ELR (cell line): ENCODE measurements at regions not wholly inside any gene's neighbourhood (a gene's known extent, or its start where the extent isn't known, plus 50 kb on each side); places are given as distances from the start of the nearest gene placed in this dataset.

Experiments used
- DNase-seq: peaks from one replicate; pipeline ENCODE4 v3.0.0-alpha.2; 2015; ENCODE audit warnings: low read depth

- DNase-seq: no peak
Measured at GRCh38 chr6:6376845-6377244, 56.4 kb upstream of the F13A1 start.

- no peak for DNase-seq
Measured at GRCh38 chr6:6377621-6378020, 57.2 kb upstream of the F13A1 start.

GRCh38 chr6:6379573-6379972 is 59.1 kb upstream of the F13A1 start:
- DNase-seq: no peak

- no peak for DNase-seq
Measured at GRCh38 chr6:6384520-6384919, 64.1 kb upstream of the F13A1 start.

GRCh38 chr6:6386010-6386409 is 65.5 kb upstream of the F13A1 start:
- no peak for DNase-seq

- no peak for DNase-seq
Measured at GRCh38 chr6:6390849-6391602, 70.6 kb upstream of the F13A1 start.

GRCh38 chr6:6392214-6393068 is 72.0 kb upstream of the F13A1 start:
- no peak for DNase-seq

- DNase-seq: no peak
Measured at GRCh38 chr6:6393069-6393529, 72.6 kb upstream of the F13A1 start.

GRCh38 chr6:6395581-6396197 is 75.2 kb upstream of the F13A1 start:
- DNase-seq: no peak

- no peak for DNase-seq
Measured at GRCh38 chr6:6397842-6398241, 77.4 kb upstream of the F13A1 start.

GRCh38 chr6:6399568-6399967 is 79.1 kb upstream of the F13A1 start:
- DNase-seq: no peak

- no peak for DNase-seq
Measured at GRCh38 chr6:6401401-6401800, 80.9 kb upstream of the F13A1 start.

GRCh38 chr6:6402006-6402405 is 81.5 kb upstream of the F13A1 start:
- no peak for DNase-seq

GRCh38 chr6:6402591-6402990 is 82.1 kb upstream of the F13A1 start:
- no peak for DNase-seq

- no peak for DNase-seq
Measured at GRCh38 chr6:6405031-6405430, 84.6 kb upstream of the F13A1 start.

GRCh38 chr6:6405997-6406714 is 85.7 kb upstream of the F13A1 start:
- DNase-seq: no peak

GRCh38 chr6:6406715-6407070 is 86.2 kb upstream of the F13A1 start:
- no peak for DNase-seq

GRCh38 chr6:6407071-6407741 is 86.7 kb upstream of the F13A1 start:
- DNase-seq: no peak

GRCh38 chr6:6409397-6410030 is 89.1 kb upstream of the F13A1 start:
- no peak for DNase-seq

GRCh38 chr6:6411115-6411514 is 90.7 kb upstream of the F13A1 start:
- DNase-seq: no peak

- no peak for DNase-seq
Measured at GRCh38 chr6:6412221-6412620, 91.8 kb upstream of the F13A1 start.
